Osteoblast (primary cell): ENCODE measurements at regions not wholly inside any gene's neighbourhood (a gene's known extent, or its start where the extent isn't known, plus 50 kb on each side); places are given as distances from the start of the nearest gene placed in this dataset.
A peak's percentile ranks its signal among the peaks of the same experiment; 100 is the strongest.

Experiments
- DNase-seq: peaks from one replicate; pipeline ENCODE4 v3.0.0; 2011; ENCODE audit warnings: low spot score, mixed read lengths; ENCODE audit not compliant: insufficient read length; ENCODE audit errors: missing footprints
- H2AFZ ChIP-seq: 2 replicates; pipeline ENCODE4 v1.6.0; 2011; ENCODE audit warnings: mild to moderate bottlenecking, low read length
- H3K27ac ChIP-seq: 2 replicates; pipeline ENCODE4 v1.5.1; 2011; ENCODE audit warnings: mild to moderate bottlenecking, low read depth, low read length, moderate library complexity
- H3K27me3 ChIP-seq: 2 replicates; pipeline ENCODE4 v1.6.0; 2012; ENCODE audit warnings: mild to moderate bottlenecking, control low read depth, inconsistent platforms, low read length, moderate library complexity; ENCODE audit not compliant: insufficient read depth
- H3K36me3 ChIP-seq: 2 replicates; pipeline ENCODE4 v1.5.1; 2011; ENCODE audit warnings: mild to moderate bottlenecking, low read length, control low read depth, moderate library complexity; ENCODE audit not compliant: insufficient read depth
- H3K4me1 ChIP-seq: 2 replicates; pipeline ENCODE4 v1.5.1; 2011; ENCODE audit warnings: mild to moderate bottlenecking, low read length, control low read depth, moderate library complexity; ENCODE audit not compliant: insufficient read depth
- H3K4me2 ChIP-seq: 2 replicates; pipeline ENCODE4 v1.6.0; 2011; ENCODE audit warnings: mild to moderate bottlenecking, low read length; ENCODE audit not compliant: insufficient read depth
- H3K4me3 ChIP-seq: fragments of 200-600 bp; sonication (generic); 3 replicates; pipeline ENCODE4 v1.5.1; 2012; ENCODE audit warnings: mild to moderate bottlenecking, low read length, inconsistent platforms; ENCODE audit not compliant: insufficient read depth
- H3K79me2 ChIP-seq: 2 replicates; pipeline ENCODE4 v1.6.0; 2012; ENCODE audit warnings: mild to moderate bottlenecking, low read length, control low read depth, inconsistent platforms; ENCODE audit not compliant: insufficient read depth
- H3K9me3 ChIP-seq: 2 replicates; pipeline ENCODE4 v1.5.1; 2011; ENCODE audit warnings: low read depth, low read length, control low read depth
- H4K20me1 ChIP-seq: 2 replicates; pipeline ENCODE4 v1.6.0; 2012; ENCODE audit warnings: mild to moderate bottlenecking, low read length, control low read depth; ENCODE audit not compliant: insufficient read depth
- CTCF ChIP-seq: IDR thresholded peaks from 2 replicates; pipeline ENCODE4 v1.5.1; 2011; ENCODE audit warnings: mild to moderate bottlenecking, low read depth, low read length, moderate library complexity; ENCODE audit errors: extremely low read depth

- no peaks in the 10 kb centered on the region for H4K20me1 ChIP-seq
- no peak overlapping the region for H3K4me3 ChIP-seq
- no peaks in the 10 kb centered on the region for H3K27me3 ChIP-seq
Observed at GRCh38 chr18:29250259-29250658, 1073.3 kb upstream of the CDH2 start.

DNA sequence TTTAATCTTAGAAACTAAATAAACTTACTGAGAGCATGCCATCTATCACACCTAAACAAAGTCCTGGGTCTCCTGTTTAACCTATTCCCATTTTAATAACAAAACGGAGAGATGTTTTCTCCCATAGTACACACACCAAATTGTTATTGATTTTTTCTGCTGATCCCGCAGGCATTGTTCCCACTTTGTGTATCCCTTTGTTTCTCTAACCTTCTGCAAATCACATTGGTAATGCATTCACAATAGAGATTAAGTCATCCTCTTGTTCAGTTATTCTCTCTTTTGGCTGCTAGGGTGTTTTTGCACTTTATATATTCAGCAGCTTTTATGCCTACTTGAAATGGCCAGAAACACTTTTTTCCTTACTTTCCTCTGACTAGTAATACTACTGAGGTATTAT, 1071.9 kb upstream of the CDH2 start:
- Histone ChIP-seq H3K4me1 (no peaks in the 10 kb centered on the region), H3K4me3 (no peak overlapping the region), H4K20me1 (no peaks in the 10 kb centered on the region), H3K4me2 (no peak overlapping the region), H3K27ac (no peak overlapping the region), H3K36me3 (no peaks in the 10 kb centered on the region), H3K27me3 (no peaks in the 10 kb centered on the region), H2AFZ (peak overlapping the region; percentile 26), H3K79me2 (no peaks in the 10 kb centered on the region), H3K9me3 (no peaks in the 10 kb centered on the region)
- no peak for TF ChIP-seq CTCF
- no peak for DNase-seq

More at GRCh38 chr18:29250259-29250658, 1073.3 kb upstream of the CDH2 start:
- no peak overlapping the region for H3K4me2 ChIP-seq
- TF ChIP-seq CTCF, result no peak
- no peak for DNase-seq
- H3K27ac ChIP-seq, result no peak overlapping the region
- H3K4me1 ChIP-seq, result no peaks in the 10 kb centered on the region
- H3K79me2 ChIP-seq, result no peaks in the 10 kb centered on the region
- H3K36me3 ChIP-seq, result no peaks in the 10 kb centered on the region
- no peaks in the 10 kb centered on the region for H3K9me3 ChIP-seq
- no peak overlapping the region for H2AFZ ChIP-seq

DNA sequence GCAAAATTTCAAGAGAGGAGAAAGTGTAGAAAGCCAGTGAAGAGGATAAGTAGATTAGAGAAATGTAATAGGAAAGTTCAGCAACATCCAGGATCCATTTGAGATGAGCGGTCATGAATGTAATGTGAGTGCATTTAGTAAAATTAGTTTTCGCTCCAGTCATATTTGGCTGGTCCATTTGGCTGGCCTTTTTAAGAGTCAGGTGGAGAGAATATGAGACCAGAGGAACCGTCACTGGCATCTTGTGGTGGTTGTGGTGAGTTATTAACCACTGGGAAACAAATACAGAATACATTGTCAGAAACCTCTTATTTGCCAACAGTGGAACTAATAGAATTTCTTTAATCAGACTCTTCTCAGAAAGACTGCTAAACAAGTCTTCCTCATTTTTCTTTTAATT, 1064.3 kb upstream of the CDH2 start:
- Histone ChIP-seq H4K20me1 (no peaks in the 10 kb centered on the region), H2AFZ (no peak overlapping the region), H3K36me3 (no peaks in the 10 kb centered on the region), H3K27me3 (no peaks in the 10 kb centered on the region), H3K9me3 (no peaks in the 10 kb centered on the region), H3K79me2 (no peaks in the 10 kb centered on the region), H3K27ac (no peak overlapping the region), H3K4me2 (no peak overlapping the region), H3K4me1 (no peaks in the 10 kb centered on the region), H3K4me3 (no peak overlapping the region)
- no peak for DNase-seq
- no peak for TF ChIP-seq CTCF

DNA sequence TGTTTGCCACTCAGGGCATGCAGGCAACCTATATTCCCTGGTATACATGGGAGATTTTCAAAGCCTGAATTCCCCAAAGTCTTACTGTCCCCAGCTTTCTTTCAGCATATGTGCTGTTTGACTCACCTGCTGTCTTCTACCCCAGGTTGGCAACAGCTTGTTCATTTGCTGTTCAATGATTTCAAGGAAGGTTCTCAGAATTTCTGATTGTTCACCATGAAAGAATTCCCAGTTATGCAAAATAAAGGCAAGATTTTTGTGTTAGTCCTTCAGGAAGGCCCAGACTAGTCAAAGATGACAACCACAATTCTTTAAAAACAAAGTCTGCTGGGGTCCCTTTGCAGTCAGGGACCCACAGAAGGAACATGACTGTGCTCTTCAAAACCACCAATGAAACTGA, 1057.8 kb upstream of the CDH2 start:
- Histone ChIP-seq H2AFZ (no peak overlapping the region), H3K27ac (no peak overlapping the region), H4K20me1 (no peaks in the 10 kb centered on the region), H3K4me2 (no peak overlapping the region), H3K36me3 (no peaks in the 10 kb centered on the region), H3K9me3 (no peaks in the 10 kb centered on the region), H3K79me2 (no peaks in the 10 kb centered on the region), H3K4me1 (no peaks in the 10 kb centered on the region), H3K4me3 (no peak overlapping the region), H3K27me3 (no peaks in the 10 kb centered on the region)
- no peak for DNase-seq
- no peak for TF ChIP-seq CTCF
